ENCODE measurements at regions not wholly inside any gene's neighbourhood (a gene's known extent, or its start where the extent isn't known, plus 50 kb on each side); places are given as distances from the start of the nearest gene placed in this dataset.

- TF ChIP-seq, protein P1, sequence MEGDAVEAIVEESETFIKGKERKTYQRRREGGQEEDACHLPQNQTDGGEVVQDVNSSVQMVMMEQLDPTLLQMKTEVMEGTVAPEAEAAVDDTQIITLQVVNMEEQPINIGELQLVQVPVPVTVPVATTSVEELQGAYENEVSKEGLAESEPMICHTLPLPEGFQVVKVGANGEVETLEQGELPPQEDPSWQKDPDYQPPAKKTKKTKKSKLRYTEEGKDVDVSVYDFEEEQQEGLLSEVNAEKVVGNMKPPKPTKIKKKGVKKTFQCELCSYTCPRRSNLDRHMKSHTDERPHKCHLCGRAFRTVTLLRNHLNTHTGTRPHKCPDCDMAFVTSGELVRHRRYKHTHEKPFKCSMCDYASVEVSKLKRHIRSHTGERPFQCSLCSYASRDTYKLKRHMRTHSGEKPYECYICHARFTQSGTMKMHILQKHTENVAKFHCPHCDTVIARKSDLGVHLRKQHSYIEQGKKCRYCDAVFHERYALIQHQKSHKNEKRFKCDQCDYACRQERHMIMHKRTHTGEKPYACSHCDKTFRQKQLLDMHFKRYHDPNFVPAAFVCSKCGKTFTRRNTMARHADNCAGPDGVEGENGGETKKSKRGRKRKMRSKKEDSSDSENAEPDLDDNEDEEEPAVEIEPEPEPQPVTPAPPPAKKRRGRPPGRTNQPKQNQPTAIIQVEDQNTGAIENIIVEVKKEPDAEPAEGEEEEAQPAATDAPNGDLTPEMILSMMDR (IDR thresholded peaks at IDR 0.05; ENCODE audit: low read depth, low read length, poor library complexity, severe bottlenecking) = no peak
- no peak for TF ChIP-seq EZH2phosphoT487 (IDR thresholded peaks at IDR 0.05; ENCODE audit: borderline replicate concordance, low read length)
These were observed 127.0 kb upstream of the CPEB4 start for GRCh38 chr5:173761178-173761513.
